ENCODE measurements at regions not wholly inside any gene's neighbourhood (a gene's known extent, or its start where the extent isn't known, plus 50 kb on each side); places are given as distances from the start of the nearest gene placed in this dataset.

GRCh38 chr6:170140129-170140528 lies 150.7 kb downstream of the DLL1 start:
- TF ChIP-seq CTCF (IDR thresholded peaks at IDR 0.05; ENCODE audit: insufficient read depth, low read length, poor library complexity, severe bottlenecking), result no peak
- TF ChIP-seq EZH2phosphoT487 (conservative IDR thresholded peaks at IDR 0.05; ENCODE audit: low read length), result no peak

All from SU-DHL-6 (cell line).